Kidney epithelial cell (primary cell): ENCODE measurements at regions not wholly inside any gene's neighbourhood (a gene's known extent, or its start where the extent isn't known, plus 50 kb on each side); places are given as distances from the start of the nearest gene placed in this dataset.

ENCODE experiments used
- DNase-seq: peaks from one replicate; pipeline ENCODE4 v3.0.0-alpha.2; 2010; ENCODE audit warnings: low read depth
- H3K27me3 ChIP-seq: 2 replicates; pipeline ENCODE4 v1.6.0; 2011; ENCODE audit warnings: low read length; ENCODE audit not compliant: control insufficient read depth, insufficient read depth
- H3K36me3 ChIP-seq: 2 replicates; pipeline ENCODE4 v1.5.1; 2011; ENCODE audit warnings: low read length; ENCODE audit not compliant: control insufficient read depth, insufficient read depth
- H3K4me3 ChIP-seq: 2 replicates; pipeline ENCODE4 v1.5.1; 2011; ENCODE audit warnings: low read depth, mild to moderate bottlenecking, control low read depth, low read length
- CTCF ChIP-seq: IDR thresholded peaks from 2 replicates; pipeline ENCODE4 v1.5.1; 2011; ENCODE audit warnings: mild to moderate bottlenecking, moderate library complexity, low read length, control low read depth, inconsistent platforms; ENCODE audit not compliant: insufficient read depth, poor library complexity, severe bottlenecking

GRCh38 chr14:25628390-25628789 is 578.4 kb upstream of the STXBP6 start:
- TF ChIP-seq CTCF = no peak
- DNase-seq = no peak
- no peaks in the 10 kb centered on the region for H3K36me3 ChIP-seq
- H3K4me3 ChIP-seq = no peak overlapping the region
- H3K27me3 ChIP-seq = no peaks in the 10 kb centered on the region

GRCh38 chr14:25626986-25627385 is 577.0 kb upstream of the STXBP6 start:
- Histone ChIP-seq H3K36me3 (no peaks in the 10 kb centered on the region), H3K27me3 (no peaks in the 10 kb centered on the region), H3K4me3 (no peak overlapping the region)
- no peak for DNase-seq
- TF ChIP-seq CTCF = no peak

GRCh38 chr14:25622763-25623162 is 572.8 kb upstream of the STXBP6 start:
- Histone ChIP-seq H3K4me3 (no peak overlapping the region), H3K36me3 (no peaks in the 10 kb centered on the region), H3K27me3 (no peaks in the 10 kb centered on the region)
- DNase-seq = no peak
- no peak for TF ChIP-seq CTCF

GRCh38 chr14:25620515-25620914 is 570.6 kb upstream of the STXBP6 start:
- no peak for DNase-seq
- no peaks in the 10 kb centered on the region for H3K36me3 ChIP-seq
- H3K4me3 ChIP-seq = no peak overlapping the region
- H3K27me3 ChIP-seq = no peaks in the 10 kb centered on the region
- no peak for TF ChIP-seq CTCF

GRCh38 chr14:25615174-25615573 is 565.2 kb upstream of the STXBP6 start:
- no peak overlapping the region for H3K4me3 ChIP-seq
- no peak for TF ChIP-seq CTCF
- no peak for DNase-seq
- no peaks in the 10 kb centered on the region for H3K36me3 ChIP-seq
- H3K27me3 ChIP-seq = no peaks in the 10 kb centered on the region

- Histone ChIP-seq H3K36me3 (no peaks in the 10 kb centered on the region), H3K4me3 (no peak overlapping the region), H3K27me3 (no peaks in the 10 kb centered on the region)
- no peak for TF ChIP-seq CTCF
- no peak for DNase-seq
Observed at GRCh38 chr14:25607192-25607591, 557.2 kb upstream of the STXBP6 start.
